Hematopoietic multipotent progenitor cell treated with erythropoietin and hydrocortisone succinate and interleukin-3 and kit ligand, for 6 days (in vitro differentiated cells): ENCODE measurements at regions not wholly inside any gene's neighbourhood (a gene's known extent, or its start where the extent isn't known, plus 50 kb on each side); places are given as distances from the start of the nearest gene placed in this dataset.
"Not testable (repeated sequence)": the region's sequence is repeated elsewhere in the genome, so short reads cannot be mapped to it uniquely, and the experiment has no call there.

ENCODE experiments used
- DNase-seq: peaks from one replicate; pipeline ENCODE4 v3.0.0-alpha.2; 2015

- no peak for DNase-seq
Observed at GRCh38 chr14:82878951-82879350, 1345.3 kb upstream of the SEL1L start.

- DNase-seq = no peak
Observed at GRCh38 chr14:82879949-82880535, 1346.4 kb upstream of the SEL1L start.

GRCh38 chr14:82886670-82887069, 1353.0 kb upstream of the SEL1L start:
- DNase-seq = no peak

DNA sequence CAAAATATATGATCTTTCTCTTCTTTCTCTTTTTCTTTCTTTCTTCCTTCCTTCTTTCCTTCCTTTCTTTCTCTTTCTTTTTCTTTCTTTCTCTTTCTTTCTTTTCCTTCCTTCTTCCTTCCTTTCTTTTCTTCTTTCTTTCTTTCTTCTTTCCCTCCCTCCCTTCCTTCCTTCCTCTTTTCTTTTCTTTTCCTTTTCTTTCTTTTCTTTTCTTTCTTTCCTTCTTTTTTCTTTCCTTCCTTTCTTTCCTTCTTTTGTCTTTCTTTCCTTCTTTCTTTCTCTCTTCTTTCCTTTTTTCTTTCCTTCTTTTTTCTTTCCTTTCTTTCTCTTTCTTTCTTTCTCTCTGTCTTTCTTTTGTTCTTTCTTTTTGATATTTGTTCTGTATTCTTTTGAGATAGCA, 1356.0 kb upstream of the SEL1L start:
- DNase-seq = no peak

DNA sequence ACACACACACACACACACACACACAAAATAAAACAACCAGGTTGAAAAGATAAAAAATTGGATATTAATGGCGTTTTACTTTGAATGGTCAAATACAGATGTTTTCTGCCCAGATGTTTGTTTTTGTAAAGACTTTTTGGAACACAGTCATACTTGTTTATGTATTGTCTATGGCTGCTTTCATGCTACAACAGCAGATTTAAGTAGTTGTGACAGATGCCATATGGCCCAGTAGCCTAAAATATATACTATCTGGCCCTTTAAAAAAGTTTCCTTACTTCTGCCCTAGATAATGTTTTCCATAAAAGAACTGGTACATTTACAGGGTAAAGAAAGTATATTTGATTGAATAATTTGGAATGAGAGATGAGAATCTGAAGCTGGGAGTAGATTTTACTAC, 1362.8 kb upstream of the SEL1L start:
- no peak for DNase-seq

DNA sequence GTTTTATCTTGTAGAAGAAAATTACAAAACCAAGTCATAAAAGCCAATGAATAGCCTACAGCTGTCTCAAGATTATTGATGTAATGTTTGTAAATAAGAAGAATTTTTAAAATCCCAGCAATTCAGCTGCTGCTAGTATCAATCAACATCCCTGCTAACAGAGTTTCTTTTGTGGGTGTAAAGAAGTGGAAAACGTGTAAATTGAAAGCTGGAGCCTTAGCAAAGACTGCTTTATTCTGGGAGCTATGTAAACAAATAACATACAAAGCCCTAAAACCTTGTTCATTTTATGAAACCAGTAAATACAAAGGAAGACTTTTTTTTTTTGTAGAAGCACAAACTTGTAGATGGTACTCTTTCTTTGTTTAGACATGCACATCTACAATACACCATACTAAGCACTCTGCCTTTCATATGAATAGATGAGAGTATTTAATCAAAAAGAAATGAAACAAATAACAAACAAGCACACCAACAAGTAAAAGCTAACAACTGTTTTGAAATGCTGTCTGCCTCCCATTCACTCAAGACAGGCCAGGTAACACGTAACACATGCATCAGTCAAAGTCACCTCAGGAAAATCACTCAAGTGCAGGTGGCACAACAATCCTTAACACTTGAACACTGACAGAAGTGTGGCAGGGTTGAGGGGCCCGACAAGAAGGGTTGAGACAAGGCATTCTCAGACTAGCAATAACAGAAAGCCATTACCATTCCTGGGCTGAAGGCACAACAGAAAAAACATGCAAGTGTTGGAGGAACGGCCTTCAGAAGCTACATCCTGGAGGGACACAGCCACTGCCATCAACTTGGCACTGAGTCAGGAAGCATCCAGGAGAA, 1364.0 kb upstream of the SEL1L start:
- no peak for DNase-seq

DNA sequence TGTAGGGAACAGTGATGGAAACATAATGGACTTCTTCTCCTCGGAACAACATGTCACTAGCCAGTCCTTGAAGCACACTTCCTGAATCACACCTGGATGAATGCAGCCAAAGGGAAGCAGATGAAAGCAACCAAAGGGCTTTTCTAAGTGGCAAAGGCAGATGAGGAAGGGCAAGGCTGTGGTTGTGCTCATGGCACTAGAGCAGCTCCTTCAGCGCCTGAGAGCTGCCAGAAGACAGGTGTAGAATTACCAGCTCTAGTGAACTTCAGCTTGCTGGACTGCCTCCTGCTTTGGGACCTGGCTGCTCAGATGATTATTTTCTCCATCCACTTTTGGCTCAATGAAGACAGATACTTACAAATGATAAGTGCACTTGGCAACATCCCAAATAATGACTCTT, 1372.1 kb upstream of the SEL1L start:
- DNase-seq = no peak

- no peak for DNase-seq
Observed at GRCh38 chr14:82911930-82912329, 1378.3 kb upstream of the SEL1L start.

- no peak for DNase-seq
Observed at GRCh38 chr14:82913396-82913795, 1379.7 kb upstream of the SEL1L start.

- no peak for DNase-seq
Observed at GRCh38 chr14:82915381-82915780, 1381.7 kb upstream of the SEL1L start.

DNA sequence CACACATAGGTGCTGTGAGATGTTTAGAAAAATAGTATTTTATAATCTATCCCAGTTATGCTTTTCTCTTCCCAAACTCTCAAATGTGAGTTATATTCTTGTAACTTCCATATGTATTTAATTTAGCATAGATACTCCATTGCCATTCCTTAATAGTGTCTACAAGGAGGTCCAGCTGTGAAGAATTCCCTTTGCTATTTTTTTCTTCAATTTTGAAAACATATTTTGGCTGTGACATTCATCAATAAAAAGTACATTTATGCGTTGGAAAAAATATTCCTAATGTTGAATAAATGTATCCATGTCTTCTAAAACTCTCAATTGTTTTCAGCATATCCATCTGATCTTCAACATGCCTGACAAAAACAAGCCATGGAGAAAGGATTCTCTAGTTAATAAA, 1402.0 kb upstream of the SEL1L start:
- DNase-seq = no peak

- DNase-seq = no peak
Observed at GRCh38 chr14:82951171-82951570, 1417.5 kb upstream of the SEL1L start.

- DNase-seq = no peak
Observed at GRCh38 chr14:82963756-82964155, 1430.1 kb upstream of the SEL1L start.

GRCh38 chr14:82987502-82988124, 1454.0 kb upstream of the SEL1L start:
- no peak for DNase-seq

DNA sequence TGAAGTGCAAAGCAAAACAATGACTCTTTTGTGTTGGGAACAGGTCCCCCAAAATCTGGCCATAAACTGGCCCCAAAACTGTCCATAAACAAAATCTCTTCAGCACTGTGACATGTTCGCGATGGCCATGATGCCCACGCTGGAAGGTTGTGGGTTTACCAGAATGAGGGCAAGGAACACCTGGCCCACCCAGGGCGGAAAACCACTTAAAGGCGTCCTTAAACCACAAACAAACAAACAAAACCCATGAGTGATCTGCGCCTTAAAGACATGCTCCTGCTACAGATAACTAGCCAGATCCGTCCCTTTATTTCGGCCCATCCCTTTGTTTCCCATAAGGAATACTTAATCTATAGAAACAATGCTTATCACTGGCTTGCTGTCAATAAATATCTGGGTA, 1460.9 kb upstream of the SEL1L start:
- not testable (repeated sequence) for DNase-seq

DNA sequence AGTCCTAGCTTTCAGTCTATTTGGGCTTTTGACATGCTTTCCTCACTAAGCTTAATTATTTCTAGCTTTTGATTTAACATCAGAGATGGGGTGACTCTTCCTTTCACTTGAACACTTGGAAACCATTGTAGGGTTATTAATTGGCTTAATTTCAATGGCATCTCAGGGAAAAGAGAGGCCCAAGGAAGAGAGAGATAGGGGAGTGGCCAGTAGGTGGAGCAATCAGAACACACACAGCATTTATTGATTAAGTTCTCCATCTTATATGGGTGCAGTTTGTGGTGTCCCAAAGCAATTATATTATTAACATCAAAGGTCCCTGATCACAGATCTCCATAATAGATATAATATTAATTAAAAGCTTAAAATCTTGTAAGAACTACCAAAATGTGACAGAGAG, 1466.1 kb upstream of the SEL1L start:
- peak; percentile 22 for DNase-seq

GRCh38 chr14:83004456-83005006, 1470.9 kb upstream of the SEL1L start:
- DNase-seq = no peak

DNA sequence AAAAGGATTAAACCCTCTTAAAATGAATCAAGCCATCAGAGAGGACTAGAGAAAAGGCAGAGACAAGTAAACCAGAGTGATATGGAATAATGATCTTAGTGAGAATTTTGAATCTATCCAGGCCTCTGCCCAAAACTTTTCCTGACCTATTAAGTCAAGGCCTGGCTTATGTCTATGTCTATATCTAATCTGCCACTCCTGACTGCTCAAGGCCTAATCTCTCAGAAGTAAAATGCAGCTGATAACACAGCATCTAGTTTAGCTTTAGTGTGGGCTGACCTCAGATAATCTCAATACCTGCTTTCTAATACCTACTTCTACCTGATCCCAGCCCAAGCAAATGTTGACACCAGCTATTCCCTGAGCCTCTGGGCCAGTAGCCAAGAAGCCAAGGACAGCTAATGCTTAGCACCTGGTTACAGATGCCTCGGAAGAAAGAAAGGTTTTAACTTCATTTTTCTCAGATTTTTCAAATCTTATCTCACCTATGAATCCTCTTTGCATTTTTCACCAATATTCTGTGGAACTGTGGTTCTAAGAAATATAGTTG, 1472.5 kb upstream of the SEL1L start:
- DNase-seq = no peak

- DNase-seq = not testable (repeated sequence)
Observed at GRCh38 chr14:83007052-83007451, 1473.4 kb upstream of the SEL1L start.

DNA sequence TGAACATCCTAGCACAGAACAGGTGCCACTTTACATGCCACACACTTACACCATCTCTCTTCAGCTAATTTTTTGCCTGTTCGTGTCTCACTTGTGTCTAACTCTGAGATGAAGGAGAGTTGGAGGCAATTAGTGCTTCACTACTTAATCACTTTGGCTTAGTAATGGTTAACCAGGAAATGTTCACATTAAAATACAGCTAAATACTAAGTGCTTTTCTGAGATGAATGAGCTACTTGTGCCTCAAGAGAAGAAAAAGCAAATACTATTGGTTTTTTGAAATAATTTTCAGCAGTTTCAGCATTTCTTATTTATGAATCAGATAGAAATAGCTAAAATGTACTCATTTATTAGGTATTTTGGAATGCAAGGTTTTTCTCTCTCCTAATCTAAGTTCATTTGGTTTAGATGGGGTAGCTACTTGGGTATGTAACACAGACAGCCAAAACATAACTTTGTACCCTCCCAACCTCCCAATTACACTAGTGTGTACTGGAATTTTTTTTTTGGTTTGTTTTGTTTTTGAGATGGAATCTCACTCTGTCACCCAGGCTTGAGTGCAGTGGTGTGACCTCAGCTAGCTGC, 1474.1 kb upstream of the SEL1L start:
- DNase-seq = no peak

GRCh38 chr14:83017296-83017695, 1483.6 kb upstream of the SEL1L start:
- DNase-seq = no peak

GRCh38 chr14:83019744-83020414, 1486.2 kb upstream of the SEL1L start:
- DNase-seq = no peak

DNA sequence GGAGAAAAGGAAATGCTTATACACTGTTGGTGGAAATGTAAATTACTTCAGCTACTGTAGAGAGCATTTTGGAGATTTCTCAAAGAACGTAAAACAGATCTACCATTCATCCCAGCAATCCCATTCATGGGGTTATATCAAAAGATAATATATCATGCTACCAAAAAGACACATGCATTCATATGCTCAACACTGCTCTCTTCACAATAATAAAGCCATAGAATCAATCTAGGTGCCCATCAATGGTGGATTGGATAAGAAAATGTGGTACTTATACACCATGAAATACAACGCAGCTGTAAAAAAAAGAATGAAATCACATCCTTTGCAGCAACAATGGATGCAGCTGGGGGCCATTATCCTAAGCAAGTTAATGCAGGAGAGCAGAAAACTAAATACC, 1487.7 kb upstream of the SEL1L start:
- DNase-seq = no peak
